ENCODE measurements at regions not wholly inside any gene's neighbourhood (a gene's known extent, or its start where the extent isn't known, plus 50 kb on each side); places are given as distances from the start of the nearest gene placed in this dataset.

GRCh38 chr16:77131398-77131797 is 59.6 kb upstream of the MON1B start:
- no peak overlapping the region for H3K18ac ChIP-seq (ENCODE audit: low read depth in 1 of 2, low read length in 2 of 2)
- no peak for DNase-seq
- H3K4me1 ChIP-seq (ENCODE audit: control insufficient read depth, insufficient read depth, low read depth, low read length) = no peaks in the 10 kb centered on the region
- H3K27ac ChIP-seq (ENCODE audit: low read length, poor library complexity, severe bottlenecking) = no peak overlapping the region
- H2BK5ac ChIP-seq (ENCODE audit: low read depth, low read length, poor library complexity, severe bottlenecking) = no peak overlapping the region
- H2AK5ac ChIP-seq (ENCODE audit: low read length, severe bottlenecking) = no peak overlapping the region
- no peak overlapping the region for H4K91ac ChIP-seq (ENCODE audit: low read length)
- no peaks in the 10 kb centered on the region for H3K36me3 ChIP-seq (ENCODE audit: control insufficient read depth in 1 of 2, insufficient read depth in 2 of 2, low read depth in 1 of 2, low read length in 2 of 2)
- H3K27me3 ChIP-seq (ENCODE audit: control insufficient read depth in 1 of 2, insufficient read depth in 1 of 2, low read length in 2 of 2) = no peaks in the 10 kb centered on the region
- H2BK15ac ChIP-seq (ENCODE audit: low read depth, poor library complexity, severe bottlenecking) = no peak overlapping the region
- WGBS = 40% methylated on average over 2 of the region's 2 CpGs
- H3K4me3 ChIP-seq (ENCODE audit: insufficient read depth in 1 of 2, low read depth in 1 of 2, low read length in 2 of 2) = no peak overlapping the region
- H4K8ac ChIP-seq (ENCODE audit: low read length) = no peak overlapping the region
- no peak overlapping the region for H2BK120ac ChIP-seq (ENCODE audit: low read depth, low read length)
- no peaks in the 10 kb centered on the region for H3K79me1 ChIP-seq (replicated peaks; ENCODE audit: low read length, poor library complexity, severe bottlenecking)
- no peak overlapping the region for H3K9ac ChIP-seq (ENCODE audit: low read length)
- no peaks in the 10 kb centered on the region for H3K9me3 ChIP-seq (ENCODE audit: control insufficient read depth, low read length)
- H3K14ac ChIP-seq (ENCODE audit: low read length in 2 of 2) = no peak overlapping the region
- H2BK12ac ChIP-seq (ENCODE audit: low read length in 2 of 2) = no peak overlapping the region
- no peak overlapping the region for H3K4ac ChIP-seq (ENCODE audit: low read depth in 1 of 2, low read length in 2 of 2)
- H3K23ac ChIP-seq (ENCODE audit: low read length in 2 of 2) = no peak overlapping the region
- H3K4me2 ChIP-seq (ENCODE audit: low read length, poor library complexity, severe bottlenecking) = no peak overlapping the region
- H2AFZ ChIP-seq (ENCODE audit: low read depth, low read length) = no peak overlapping the region

- H2BK15ac ChIP-seq (ENCODE audit: low read depth, poor library complexity, severe bottlenecking) = no peak overlapping the region
Observed at GRCh38 chr16:77132051-77132618, 58.9 kb upstream of the MON1B start.

GRCh38 chr16:77133706-77134105 is 57.3 kb upstream of the MON1B start:
- Histone ChIP-seq H3K27me3 (ENCODE audit: control insufficient read depth in 1 of 2, insufficient read depth in 1 of 2, low read length in 2 of 2) (no peaks in the 10 kb centered on the region), H3K79me1 (replicated peaks; ENCODE audit: low read length, poor library complexity, severe bottlenecking) (no peaks in the 10 kb centered on the region), H3K9me3 (ENCODE audit: control insufficient read depth, low read length) (no peaks in the 10 kb centered on the region), H2BK12ac (ENCODE audit: low read length in 2 of 2) (no peak overlapping the region), H2AK5ac (ENCODE audit: low read length, severe bottlenecking) (no peak overlapping the region), H3K14ac (ENCODE audit: low read length in 2 of 2) (no peak overlapping the region), H2AFZ (ENCODE audit: low read depth, low read length) (no peak overlapping the region), H3K18ac (ENCODE audit: low read depth in 1 of 2, low read length in 2 of 2) (no peak overlapping the region), H2BK15ac (ENCODE audit: low read depth, poor library complexity, severe bottlenecking) (no peak overlapping the region), H3K4me2 (ENCODE audit: low read length, poor library complexity, severe bottlenecking) (no peak overlapping the region), H2BK5ac (ENCODE audit: low read depth, low read length, poor library complexity, severe bottlenecking) (no peak overlapping the region), H4K8ac (ENCODE audit: low read length) (no peak overlapping the region), H3K4ac (ENCODE audit: low read depth in 1 of 2, low read length in 2 of 2) (no peak overlapping the region), H3K4me3 (ENCODE audit: insufficient read depth in 1 of 2, low read depth in 1 of 2, low read length in 2 of 2) (no peak overlapping the region), H4K91ac (ENCODE audit: low read length) (no peak overlapping the region), H3K36me3 (ENCODE audit: control insufficient read depth in 1 of 2, insufficient read depth in 2 of 2, low read depth in 1 of 2, low read length in 2 of 2) (no peaks in the 10 kb centered on the region), H3K27ac (ENCODE audit: low read length, poor library complexity, severe bottlenecking) (no peak overlapping the region), H3K23ac (ENCODE audit: low read length in 2 of 2) (no peak overlapping the region), H2BK120ac (ENCODE audit: low read depth, low read length) (no peak overlapping the region), H3K4me1 (ENCODE audit: control insufficient read depth, insufficient read depth, low read depth, low read length) (no peaks in the 10 kb centered on the region), H3K9ac (ENCODE audit: low read length) (no peak overlapping the region)
- WGBS = 60% methylated on average over 4 of the region's 4 CpGs
- no peak for DNase-seq

More at GRCh38 chr16:77132051-77132618, 58.9 kb upstream of the MON1B start:
- H2AFZ ChIP-seq (ENCODE audit: low read depth, low read length) = no peak overlapping the region
- no peak overlapping the region for H2AK5ac ChIP-seq (ENCODE audit: low read length, severe bottlenecking)
- no peaks in the 10 kb centered on the region for H3K27me3 ChIP-seq (ENCODE audit: control insufficient read depth in 1 of 2, insufficient read depth in 1 of 2, low read length in 2 of 2)
- H3K18ac ChIP-seq (ENCODE audit: low read depth in 1 of 2, low read length in 2 of 2) = no peak overlapping the region
- no peak overlapping the region for H3K4me2 ChIP-seq (ENCODE audit: low read length, poor library complexity, severe bottlenecking)
- H3K9ac ChIP-seq (ENCODE audit: low read length) = no peak overlapping the region
- H3K79me1 ChIP-seq (replicated peaks; ENCODE audit: low read length, poor library complexity, severe bottlenecking) = no peaks in the 10 kb centered on the region
- H4K91ac ChIP-seq (ENCODE audit: low read length) = no peak overlapping the region
- no peaks in the 10 kb centered on the region for H3K9me3 ChIP-seq (ENCODE audit: control insufficient read depth, low read length)
- no peaks in the 10 kb centered on the region for H3K4me1 ChIP-seq (ENCODE audit: control insufficient read depth, insufficient read depth, low read depth, low read length)
- no peak overlapping the region for H4K8ac ChIP-seq (ENCODE audit: low read length)
- H3K4ac ChIP-seq (ENCODE audit: low read depth in 1 of 2, low read length in 2 of 2) = no peak overlapping the region
- no peak overlapping the region for H2BK12ac ChIP-seq (ENCODE audit: low read length in 2 of 2)
- WGBS = 71% methylated on average over 2 of the region's 3 CpGs
- no peaks in the 10 kb centered on the region for H3K36me3 ChIP-seq (ENCODE audit: control insufficient read depth in 1 of 2, insufficient read depth in 2 of 2, low read depth in 1 of 2, low read length in 2 of 2)
- no peak overlapping the region for H2BK5ac ChIP-seq (ENCODE audit: low read depth, low read length, poor library complexity, severe bottlenecking)
- no peak overlapping the region for H3K4me3 ChIP-seq (ENCODE audit: insufficient read depth in 1 of 2, low read depth in 1 of 2, low read length in 2 of 2)
- H3K27ac ChIP-seq (ENCODE audit: low read length, poor library complexity, severe bottlenecking) = no peak overlapping the region
- no peak overlapping the region for H3K23ac ChIP-seq (ENCODE audit: low read length in 2 of 2)
- H2BK120ac ChIP-seq (ENCODE audit: low read depth, low read length) = no peak overlapping the region
- H3K14ac ChIP-seq (ENCODE audit: low read length in 2 of 2) = no peak overlapping the region
- no peak for DNase-seq

GRCh38 chr16:77137045-77137444 is 53.9 kb upstream of the MON1B start:
- no peak overlapping the region for H3K4ac ChIP-seq (ENCODE audit: low read depth in 1 of 2, low read length in 2 of 2)
- H3K4me2 ChIP-seq (ENCODE audit: low read length, poor library complexity, severe bottlenecking) = no peak overlapping the region
- no peak overlapping the region for H3K14ac ChIP-seq (ENCODE audit: low read length in 2 of 2)
- no peaks in the 10 kb centered on the region for H3K4me1 ChIP-seq (ENCODE audit: control insufficient read depth, insufficient read depth, low read depth, low read length)
- no peaks in the 10 kb centered on the region for H3K79me1 ChIP-seq (replicated peaks; ENCODE audit: low read length, poor library complexity, severe bottlenecking)
- no peak overlapping the region for H3K9ac ChIP-seq (ENCODE audit: low read length)
- no peak overlapping the region for H4K8ac ChIP-seq (ENCODE audit: low read length)
- no peak overlapping the region for H4K91ac ChIP-seq (ENCODE audit: low read length)
- DNase-seq = peak; percentile 8
- no peak overlapping the region for H2BK120ac ChIP-seq (ENCODE audit: low read depth, low read length)
- no peak overlapping the region for H2BK5ac ChIP-seq (ENCODE audit: low read depth, low read length, poor library complexity, severe bottlenecking)
- no peak overlapping the region for H2AFZ ChIP-seq (ENCODE audit: low read depth, low read length)
- H3K36me3 ChIP-seq (ENCODE audit: control insufficient read depth in 1 of 2, insufficient read depth in 2 of 2, low read depth in 1 of 2, low read length in 2 of 2) = no peaks in the 10 kb centered on the region
- H3K18ac ChIP-seq (ENCODE audit: low read depth in 1 of 2, low read length in 2 of 2) = no peak overlapping the region
- no peak overlapping the region for H3K23ac ChIP-seq (ENCODE audit: low read length in 2 of 2)
- H3K4me3 ChIP-seq (ENCODE audit: insufficient read depth in 1 of 2, low read depth in 1 of 2, low read length in 2 of 2) = no peak overlapping the region
- H3K27me3 ChIP-seq (ENCODE audit: control insufficient read depth in 1 of 2, insufficient read depth in 1 of 2, low read length in 2 of 2) = no peaks in the 10 kb centered on the region
- no peak overlapping the region for H3K27ac ChIP-seq (ENCODE audit: low read length, poor library complexity, severe bottlenecking)
- WGBS = 62% methylated on average over 3 of the region's 3 CpGs
- H2AK5ac ChIP-seq (ENCODE audit: low read length, severe bottlenecking) = no peak overlapping the region
- no peak overlapping the region for H2BK12ac ChIP-seq (ENCODE audit: low read length in 2 of 2)
- no peaks in the 10 kb centered on the region for H3K9me3 ChIP-seq (ENCODE audit: control insufficient read depth, low read length)
- H2BK15ac ChIP-seq (ENCODE audit: low read depth, poor library complexity, severe bottlenecking) = no peak overlapping the region

All from mesenchymal stem cell (in vitro differentiated cells and primary cell).